T47D (cell line): ENCODE measurements at regions not wholly inside any gene's neighbourhood (a gene's known extent, or its start where the extent isn't known, plus 50 kb on each side); places are given as distances from the start of the nearest gene placed in this dataset.

Experiments
- DNase-seq, 2 experiments: peaks; one replicate each; pipeline versions ENCODE4 v3.0.0 to v3.0.0-alpha.2; 2011 to 2012; ENCODE audit warnings: low read depth in 1 of 2, low spot score in 1 of 2
- JUND ChIP-seq: IDR thresholded peaks from 2 replicates; pipeline ENCODE4 v1.6.1; 2012; ENCODE audit warnings: low read depth
- in situ Hi-C: cut with HindIII; loops from 2 replicates; pipeline ENCODE4 v1.10.0; 2016; ENCODE audit warnings: low sequenced_read_pairs, low pct_unique_long_range_greater_than_20kb

- in situ Hi-C loops = no loop called here
- DNase-seq = no peak
These were observed 134.0 kb upstream of the IRX6 start for GRCh38 chr16:55189682-55190636.

GRCh38 chr16:55192734-55193133 lies 131.3 kb upstream of the IRX6 start:
- TF ChIP-seq JUND = no peak
- in situ Hi-C loops = no loop called here

More at GRCh38 chr16:55189682-55190636, 134.0 kb upstream of the IRX6 start:
- TF ChIP-seq JUND = no peak

GRCh38 chr16:55203570-55203969 lies 120.4 kb upstream of the IRX6 start:
- in situ Hi-C loops = no loop called here
- no peak for TF ChIP-seq JUND
- DNase-seq = no peak

More at GRCh38 chr16:55192734-55193133, 131.3 kb upstream of the IRX6 start:
- DNase-seq = no peak

GRCh38 chr16:55204069-55204468 lies 119.9 kb upstream of the IRX6 start:
- no peak for TF ChIP-seq JUND
- in situ Hi-C loops = no loop called here
- no peak for DNase-seq

- DNase-seq = no peak
- no peak for TF ChIP-seq JUND
- in situ Hi-C loops = no loop called here
These were observed 119.1 kb upstream of the IRX6 start for GRCh38 chr16:55204923-55205322.

- in situ Hi-C loops = no loop called here
- no peak for TF ChIP-seq JUND
- peak in 1 of 2 experiments; percentile 2 for DNase-seq
These were observed 116.1 kb upstream of the IRX6 start for GRCh38 chr16:55207693-55208428.

- in situ Hi-C loops = no loop called here
- no peak for DNase-seq
- no peak for TF ChIP-seq JUND
These were observed 114.4 kb upstream of the IRX6 start for GRCh38 chr16:55209626-55210025.

GRCh38 chr16:55212791-55213190 lies 111.2 kb upstream of the IRX6 start:
- no peak for TF ChIP-seq JUND
- in situ Hi-C loops = no loop called here
- DNase-seq = no peak

- in situ Hi-C loops = no loop called here
- TF ChIP-seq JUND = no peak
These were observed 109.6 kb upstream of the IRX6 start for GRCh38 chr16:55214412-55214811.

GRCh38 chr16:55214974-55215494 lies 109.0 kb upstream of the IRX6 start:
- no peak for TF ChIP-seq JUND
- no peak for DNase-seq
- in situ Hi-C loops = no loop called here

More at GRCh38 chr16:55214412-55214811, 109.6 kb upstream of the IRX6 start:
- DNase-seq = no peak

GRCh38 chr16:55217392-55217791 lies 106.6 kb upstream of the IRX6 start:
- DNase-seq = no peak
- in situ Hi-C loops = no loop called here

GRCh38 chr16:55221836-55222235 lies 102.2 kb upstream of the IRX6 start:
- TF ChIP-seq JUND = no peak
- in situ Hi-C loops = no loop called here
- no peak for DNase-seq

More at GRCh38 chr16:55217392-55217791, 106.6 kb upstream of the IRX6 start:
- TF ChIP-seq JUND = no peak

GRCh38 chr16:55222486-55222885 lies 101.5 kb upstream of the IRX6 start:
- DNase-seq = no peak
- no peak for TF ChIP-seq JUND
- in situ Hi-C loops = no loop called here
